Caki2 (cell line): ENCODE measurements at regions not wholly inside any gene's neighbourhood (a gene's known extent, or its start where the extent isn't known, plus 50 kb on each side); places are given as distances from the start of the nearest gene placed in this dataset.
"Not testable (repeated sequence)": the region's sequence is repeated elsewhere in the genome, so short reads cannot be mapped to it uniquely, and the experiment has no call there.

ENCODE experiments used
- DNase-seq: peaks from one replicate; pipeline ENCODE4 v3.0.0-alpha.2; 2015; ENCODE audit warnings: low read depth
- in situ Hi-C: cut with HindIII; loops from 2 replicates; pipeline ENCODE4 v1.10.0; 2016; ENCODE audit warnings: low sequenced_read_pairs, low pct_unique_long_range_greater_than_20kb, mixed read lengths

DNA sequence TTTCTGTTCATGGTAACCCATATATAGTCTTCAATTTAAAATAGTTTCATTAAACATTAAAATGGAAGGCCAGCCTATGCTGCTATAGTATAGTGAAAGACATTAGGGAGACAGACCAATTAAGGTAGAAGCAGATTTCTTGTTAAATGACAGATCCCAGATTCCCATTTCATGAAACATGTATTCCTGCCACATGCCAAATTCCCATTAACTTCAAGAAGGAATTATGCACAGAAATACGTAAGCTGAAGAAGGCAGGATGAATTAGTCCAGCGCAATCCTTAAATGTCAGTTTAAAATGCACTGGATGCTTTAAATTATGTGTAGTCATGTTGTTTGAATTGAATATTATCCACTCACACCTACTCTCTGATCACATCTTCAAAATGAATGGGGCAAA lies 424.9 kb downstream of the SH2D1A start:
- in situ Hi-C loops: no loop called here
- DNase-seq: no peak

DNA sequence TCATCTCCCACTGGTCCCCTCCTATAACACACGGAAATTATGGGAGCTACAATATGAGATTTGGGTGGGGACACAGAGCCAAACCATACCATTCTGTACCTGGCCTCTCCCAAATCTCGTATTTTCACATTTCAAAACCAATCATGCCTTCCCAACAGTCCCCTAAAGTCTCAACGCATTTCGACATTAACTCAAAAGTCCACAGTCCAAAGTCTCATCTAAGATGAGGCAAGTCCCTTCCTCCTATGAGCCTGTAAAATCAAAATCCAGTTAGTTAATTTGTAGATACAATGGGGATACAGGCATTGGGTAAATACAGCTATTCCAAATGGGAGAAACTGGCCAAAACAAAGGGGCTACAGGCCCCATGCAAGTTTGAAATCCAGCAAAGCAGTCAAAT lies 441.9 kb downstream of the SH2D1A start:
- in situ Hi-C loops: not testable (repeated sequence)

DNA sequence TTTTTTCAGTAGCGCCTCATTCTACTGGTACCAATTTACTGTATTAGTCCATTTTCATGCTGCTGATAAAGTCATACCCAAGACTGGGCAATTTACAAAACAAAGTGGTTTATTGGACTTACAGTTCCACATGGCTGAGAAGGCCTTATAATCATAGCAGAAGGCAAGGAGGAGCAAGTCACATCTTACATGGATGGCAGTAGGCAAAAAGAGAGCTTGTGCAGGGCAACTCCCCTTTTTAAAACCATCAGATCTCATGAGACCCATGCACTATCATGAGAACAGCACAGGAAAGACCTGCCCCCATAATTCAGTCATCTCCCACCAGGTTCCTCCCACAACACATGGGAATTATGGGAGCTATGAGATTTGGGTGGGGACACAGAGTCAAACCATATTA lies 443.5 kb downstream of the SH2D1A start:
- DNase-seq: not testable (repeated sequence)

More for the DNA sequence above, 441.9 kb downstream of the SH2D1A start:
- DNase-seq: not testable (repeated sequence)

DNA sequence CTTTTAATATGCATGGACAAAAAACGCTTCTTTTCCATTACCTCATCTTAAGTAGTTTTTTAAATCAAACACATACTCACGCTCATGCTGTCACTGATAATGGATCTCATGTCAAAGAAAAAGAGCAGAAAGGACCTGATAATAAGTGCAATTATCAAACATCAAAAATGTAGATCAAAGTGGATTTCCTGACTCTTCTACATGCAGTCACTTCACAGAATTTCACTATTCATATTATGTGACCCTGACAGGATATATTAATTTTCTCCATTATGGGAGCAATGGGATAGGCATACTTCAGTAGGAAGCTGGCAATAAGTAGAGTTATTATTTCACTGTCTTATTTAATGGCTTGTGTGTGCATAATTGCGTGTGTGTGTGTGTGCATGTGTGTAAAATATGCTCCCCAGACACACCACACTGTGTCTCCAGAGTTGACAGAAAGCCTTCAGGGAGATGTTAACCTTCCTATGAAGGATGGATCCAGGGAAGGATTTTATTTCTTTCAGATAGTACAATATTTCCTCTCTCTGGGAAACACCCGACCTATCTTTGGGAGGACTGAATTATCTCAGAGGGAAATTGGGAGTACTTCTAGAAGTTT lies 445.2 kb downstream of the SH2D1A start:
- in situ Hi-C loops: no loop called here
- DNase-seq: no peak

More for the DNA sequence above, 443.5 kb downstream of the SH2D1A start:
- in situ Hi-C loops: not testable (repeated sequence)

DNA sequence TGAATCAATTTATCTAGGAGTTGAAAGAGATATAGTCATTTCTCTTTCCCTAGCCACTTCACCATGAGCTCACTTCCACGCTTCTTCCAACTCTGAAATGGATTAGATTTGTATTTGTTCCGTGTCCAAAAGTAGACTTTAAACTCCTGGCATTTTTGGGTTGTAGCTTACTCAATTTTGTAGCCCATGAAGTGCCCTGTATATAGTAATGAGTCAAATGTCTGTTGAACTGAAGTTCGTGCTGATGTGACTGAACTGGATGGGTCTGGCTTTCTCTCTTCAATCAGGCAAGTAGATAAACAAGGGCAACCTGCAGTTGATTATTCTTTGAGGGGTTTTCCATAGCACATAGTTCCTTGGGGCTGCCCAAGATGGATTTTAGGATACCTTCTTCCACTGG lies 450.6 kb downstream of the SH2D1A start:
- in situ Hi-C loops: no loop called here
- DNase-seq: no peak

DNA sequence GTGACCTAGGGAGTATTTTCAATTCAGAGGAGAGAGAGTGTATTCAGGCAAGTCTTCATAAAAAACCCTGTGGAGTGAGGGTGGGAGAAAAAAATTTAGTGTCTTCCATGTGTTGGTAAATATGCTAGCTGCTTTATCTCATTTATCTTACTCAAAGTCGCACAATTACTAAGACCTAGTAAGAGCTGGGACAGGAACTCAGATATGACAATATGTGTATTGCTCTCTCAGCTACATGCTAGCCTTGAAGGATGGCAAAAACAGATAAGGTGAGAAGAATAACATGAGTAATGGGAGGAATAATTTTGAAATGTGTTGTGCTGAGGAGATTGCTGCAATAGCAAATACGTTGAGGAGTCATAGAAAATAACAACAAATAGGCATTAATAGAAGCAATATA lies 458.6 kb downstream of the SH2D1A start:
- in situ Hi-C loops: no loop called here
- DNase-seq: no peak

DNA sequence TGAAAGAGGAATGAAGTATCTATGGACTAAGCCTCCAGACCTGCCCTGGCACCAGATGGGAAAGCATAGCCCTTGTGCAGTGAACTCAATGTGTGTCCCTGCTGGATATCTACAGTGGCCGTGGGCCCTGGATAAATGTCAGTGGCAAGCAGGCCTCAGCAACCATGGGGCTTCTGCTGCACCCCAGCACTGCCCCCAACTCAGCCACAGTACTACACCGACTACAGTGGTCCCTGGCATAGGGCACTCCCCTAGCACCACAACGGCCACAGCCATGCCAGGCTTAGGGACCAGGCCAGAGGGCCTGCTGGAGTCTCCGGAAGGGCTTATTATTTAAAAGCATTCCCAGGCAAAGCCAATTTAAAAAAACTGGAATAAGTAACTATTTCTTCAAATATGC lies 459.1 kb downstream of the SH2D1A start:
- in situ Hi-C loops: no loop called here
- DNase-seq: no peak

DNA sequence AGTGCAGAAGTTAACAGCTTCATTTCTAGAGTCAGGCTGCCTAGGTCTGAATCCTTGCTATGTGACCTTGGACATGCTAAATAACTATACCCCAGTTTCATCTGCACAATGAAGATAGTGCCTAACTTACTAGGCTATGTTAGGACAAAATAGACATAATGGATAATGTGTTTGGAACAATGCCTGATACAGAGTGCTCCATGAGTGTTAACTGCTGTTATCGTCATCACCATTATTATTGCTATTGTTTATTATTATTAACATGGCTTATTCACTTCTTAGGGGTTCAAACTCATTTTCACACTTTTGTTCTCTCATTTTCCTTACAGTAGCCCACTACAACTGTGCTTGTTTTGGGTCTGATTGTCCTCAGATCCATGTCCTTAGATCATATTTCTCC lies 467.7 kb downstream of the SH2D1A start:
- no peak for DNase-seq
- in situ Hi-C loops: no loop called here

DNA sequence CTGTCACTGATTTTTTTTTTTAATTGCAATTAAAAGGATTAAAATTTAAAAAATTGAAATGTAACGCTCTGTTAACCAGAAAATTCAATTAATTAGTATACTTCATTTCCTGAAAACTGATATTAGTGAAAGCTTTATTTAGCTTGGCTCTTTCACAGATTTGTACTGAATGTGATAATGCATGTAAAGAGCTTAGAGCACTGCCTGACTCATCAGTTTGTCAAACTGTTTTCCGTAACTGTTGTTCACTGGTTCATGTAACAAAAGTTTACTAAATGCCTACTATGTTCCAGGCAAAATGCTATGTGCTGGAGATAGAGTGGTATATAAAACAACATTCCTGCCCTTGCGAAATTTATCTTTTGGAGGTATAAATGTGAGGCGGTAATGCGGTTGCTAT lies 471.7 kb downstream of the SH2D1A start:
- DNase-seq: no peak
- in situ Hi-C loops: no loop called here

DNA sequence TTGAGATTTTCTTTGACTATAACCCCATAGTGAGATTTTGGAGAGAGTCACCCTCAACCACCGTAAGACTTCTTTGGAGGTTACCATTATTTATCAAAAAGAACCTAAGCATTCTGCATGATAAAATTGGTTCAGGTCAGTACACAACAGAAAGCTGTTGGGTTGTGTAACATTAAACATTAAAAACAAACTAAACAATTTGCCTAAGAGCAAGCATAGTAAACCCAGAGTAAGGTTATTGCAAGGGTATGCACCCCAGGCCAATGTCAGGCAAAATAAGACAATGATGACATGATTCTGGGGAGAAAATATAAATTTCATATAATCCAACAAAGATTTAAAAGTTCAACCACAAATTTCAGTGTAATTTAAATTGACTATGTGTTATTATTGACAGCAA lies 472.4 kb downstream of the SH2D1A start:
- in situ Hi-C loops: no loop called here
- DNase-seq: no peak

DNA sequence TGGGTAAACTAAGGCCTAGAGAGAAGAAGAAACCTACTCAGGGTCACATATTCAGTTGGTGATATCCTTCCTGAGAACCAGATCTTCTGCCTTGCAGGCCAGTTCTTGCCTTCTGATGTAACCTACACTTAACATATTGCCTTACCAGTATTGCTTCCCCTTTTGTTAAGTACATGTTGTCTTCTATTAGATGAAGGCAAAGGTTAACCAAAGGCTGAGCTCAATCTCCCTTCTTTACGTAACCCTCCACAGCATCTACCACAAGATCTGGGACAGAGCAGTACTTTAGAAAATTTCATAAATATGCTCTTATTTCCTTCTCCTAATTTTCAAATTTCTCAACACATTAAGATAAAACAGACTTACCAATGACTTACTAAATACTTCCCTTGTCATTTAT lies 474.4 kb downstream of the SH2D1A start:
- in situ Hi-C loops: no loop called here
- DNase-seq: no peak

DNA sequence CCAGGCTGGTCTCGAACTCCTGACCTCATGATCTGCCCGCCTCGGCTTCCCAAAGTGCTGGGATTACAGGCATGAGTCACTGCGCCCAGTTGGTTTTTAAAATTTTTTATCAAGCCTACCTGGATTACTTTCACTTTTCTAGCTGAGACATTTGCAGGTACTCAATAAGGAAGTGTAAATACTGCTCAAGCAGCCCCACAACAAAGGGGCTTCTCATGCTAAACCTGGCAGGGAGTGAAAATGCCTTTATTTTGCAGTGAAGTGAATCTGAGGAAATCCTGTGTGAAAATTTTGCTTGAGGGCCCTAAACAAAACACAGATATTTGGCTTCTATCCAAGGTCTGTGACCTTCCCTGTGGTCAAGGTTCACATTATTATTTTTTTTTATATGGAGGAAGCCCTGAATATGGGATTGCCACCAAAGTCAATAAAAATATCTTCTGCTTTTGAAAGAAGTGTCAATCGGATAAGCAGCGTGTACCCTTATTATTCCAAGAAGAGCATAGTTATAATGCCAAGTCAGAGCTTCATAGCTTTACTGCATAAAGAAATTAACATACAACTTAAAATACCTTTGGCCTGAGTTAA lies 481.0 kb downstream of the SH2D1A start:
- DNase-seq: no peak
- in situ Hi-C loops: no loop called here

DNA sequence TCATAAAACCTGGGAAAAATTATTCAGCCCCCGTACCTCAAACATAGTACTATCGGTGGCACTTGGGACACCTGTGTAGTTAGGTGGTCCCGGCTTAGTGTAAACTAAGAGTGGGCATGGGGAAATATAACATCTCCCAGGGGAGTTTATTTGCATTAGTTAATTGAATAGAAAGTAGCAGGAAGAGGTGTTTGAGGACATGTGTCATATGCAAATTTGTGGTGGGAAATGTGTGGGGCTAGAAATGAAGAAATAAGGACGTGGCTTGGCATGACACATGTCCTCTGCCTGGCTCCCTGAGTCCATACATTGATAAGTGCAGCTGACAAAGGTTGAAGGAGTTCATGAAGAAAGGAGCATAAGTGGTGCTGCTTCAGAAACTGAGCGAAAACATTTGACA lies 483.6 kb downstream of the SH2D1A start:
- no peak for DNase-seq
- in situ Hi-C loops: no loop called here

DNA sequence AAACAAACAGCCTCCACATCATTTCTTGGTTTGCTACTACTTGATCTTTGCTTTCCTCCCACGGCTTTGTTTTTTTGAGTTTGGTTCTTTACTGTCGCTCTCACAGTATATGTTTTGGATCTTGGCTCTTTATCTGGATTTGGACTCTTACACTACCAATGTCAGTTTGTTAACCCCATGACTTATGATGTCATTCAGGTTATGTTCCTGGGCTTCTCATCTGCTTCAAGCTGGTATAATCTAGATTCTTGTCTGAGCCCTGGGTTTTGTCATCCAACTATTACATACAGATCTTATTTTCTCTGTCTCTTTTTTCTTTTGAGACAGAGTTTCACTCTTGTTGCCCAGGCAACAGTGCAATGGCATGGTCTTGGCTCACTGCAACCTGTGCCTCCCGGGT lies 482.9 kb upstream of the TEX13C start:
- in situ Hi-C loops: no loop called here
- no peak for DNase-seq

DNA sequence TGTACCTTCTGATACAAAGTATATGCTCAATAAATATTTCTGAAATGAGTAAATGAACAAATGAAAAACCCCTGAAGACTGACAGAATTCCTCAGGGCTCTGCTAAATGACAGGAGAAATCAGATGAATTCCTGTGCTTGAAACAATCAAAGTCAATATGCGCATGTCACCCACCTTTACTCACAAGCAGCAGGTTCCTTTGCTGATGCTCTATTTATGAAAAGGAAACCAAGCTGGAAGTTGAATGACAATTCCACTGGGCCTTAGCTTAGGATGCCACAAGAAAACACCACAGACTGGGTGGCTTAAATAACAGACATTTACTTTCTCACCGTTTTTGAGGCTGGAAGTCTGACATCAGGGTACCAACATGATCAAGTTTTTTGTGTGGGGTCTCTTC lies 477.5 kb upstream of the TEX13C start:
- in situ Hi-C loops: no loop called here
- DNase-seq: no peak

DNA sequence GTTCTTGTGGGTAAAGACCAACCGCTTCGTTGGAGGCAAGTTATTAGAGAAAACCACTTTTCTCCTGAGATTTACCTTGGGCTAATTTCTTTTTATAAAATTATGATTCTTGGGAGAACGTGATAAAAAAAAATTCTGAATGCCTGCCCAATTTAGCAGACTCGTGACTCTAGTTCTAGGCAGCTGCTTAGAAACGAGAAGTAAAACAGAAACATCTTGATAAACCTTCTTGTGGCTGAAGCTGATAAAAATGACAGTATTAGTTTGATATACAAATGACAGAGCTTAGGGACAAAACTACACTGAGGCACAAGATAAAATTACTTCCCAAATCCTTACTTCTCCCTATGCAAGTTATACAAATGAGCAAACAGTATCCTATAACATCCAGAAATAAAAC lies 458.9 kb upstream of the TEX13C start:
- DNase-seq: no peak
- in situ Hi-C loops: no loop called here

DNA sequence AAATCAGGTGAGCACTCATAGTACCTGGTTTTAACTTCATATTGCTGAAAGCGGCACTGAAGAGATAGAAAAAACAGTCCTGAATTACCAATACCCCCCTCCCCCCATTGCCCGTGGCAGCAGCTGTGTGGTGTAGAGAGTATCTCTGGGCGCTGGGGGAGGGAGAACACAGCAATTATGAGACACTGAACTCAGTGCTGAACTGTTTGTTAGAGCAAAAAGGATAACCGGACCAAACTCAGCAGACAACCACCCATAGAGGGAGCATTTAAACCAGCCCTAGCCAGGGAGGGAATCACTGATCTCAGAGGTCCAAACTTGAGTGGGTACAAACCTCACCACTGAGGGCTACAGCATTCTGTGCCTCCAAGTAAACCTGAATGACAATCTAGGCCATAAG lies 457.4 kb upstream of the TEX13C start:
- no peak for DNase-seq
- in situ Hi-C loops: no loop called here

DNA sequence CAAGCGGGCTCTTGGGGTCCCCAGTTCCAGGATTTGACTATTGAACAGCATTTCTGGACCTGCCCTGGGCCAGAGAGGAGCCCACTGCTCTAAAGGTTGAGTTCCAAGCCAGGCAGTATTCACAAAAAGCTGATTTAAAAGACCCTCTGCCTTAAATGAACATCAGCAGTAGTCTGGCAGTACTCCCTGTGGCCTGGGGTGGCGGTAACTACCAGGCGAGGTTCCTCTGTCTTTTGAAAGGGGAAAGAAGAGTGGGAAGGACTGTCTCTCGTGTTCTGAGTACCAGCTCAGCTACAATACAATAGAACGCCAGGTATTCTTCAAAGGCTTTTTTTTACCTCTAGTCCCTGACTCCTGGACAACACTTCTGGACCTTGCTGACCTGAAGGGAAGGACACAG lies 456.4 kb upstream of the TEX13C start:
- DNase-seq: no peak
- in situ Hi-C loops: no loop called here

DNA sequence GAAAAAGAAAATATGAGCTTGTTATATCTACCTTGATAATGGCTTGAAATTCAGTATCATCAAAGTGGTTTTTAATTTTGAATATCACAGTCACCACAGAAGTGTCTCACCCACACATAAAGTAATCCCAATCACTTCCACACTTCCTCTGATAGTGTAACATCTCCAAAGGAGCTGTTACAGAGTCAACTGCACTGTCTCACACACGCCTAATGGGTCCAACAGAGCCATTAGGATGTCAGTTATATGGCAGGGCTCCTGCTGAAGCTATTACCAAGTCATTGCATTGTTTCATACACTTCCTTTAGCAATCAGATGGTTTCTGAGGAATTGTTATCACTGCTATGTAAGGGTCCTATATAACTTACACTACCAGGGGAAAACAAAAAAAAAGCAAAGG lies 432.1 kb upstream of the TEX13C start:
- no peak for DNase-seq
- in situ Hi-C loops: no loop called here

DNA sequence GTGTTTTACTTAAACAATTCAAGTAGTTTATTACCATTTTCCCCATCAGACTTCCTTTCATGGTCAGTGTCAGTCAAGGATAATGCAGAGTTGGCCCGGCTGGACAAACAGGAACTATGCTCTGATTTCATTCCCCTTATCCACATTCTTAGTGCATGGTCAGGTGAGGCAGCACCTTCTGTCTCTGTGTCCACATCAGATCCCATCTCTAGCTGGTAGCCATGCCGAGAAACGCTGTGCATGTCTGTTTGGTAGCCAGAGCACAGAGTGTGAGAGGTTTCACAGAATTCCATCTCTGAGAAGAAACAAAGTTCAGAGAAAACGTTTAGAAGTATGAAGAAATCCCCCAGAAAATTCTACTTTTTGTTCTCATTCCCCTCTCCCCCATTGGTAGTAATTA lies 423.7 kb upstream of the TEX13C start:
- no peak for DNase-seq
- in situ Hi-C loops: no loop called here
